EL (cell line): ENCODE measurements at regions not wholly inside any gene's neighbourhood (a gene's known extent, or its start where the extent isn't known, plus 50 kb on each side); places are given as distances from the start of the nearest gene placed in this dataset.
A peak's percentile ranks its signal among the peaks of the same experiment; 100 is the strongest.
"Not testable (repeated sequence)": the region's sequence is repeated elsewhere in the genome, so short reads cannot be mapped to it uniquely, and the experiment has no call there.

Experiments used
- DNase-seq: peaks from one replicate; pipeline ENCODE4 v3.0.0-alpha.2; 2016

DNA sequence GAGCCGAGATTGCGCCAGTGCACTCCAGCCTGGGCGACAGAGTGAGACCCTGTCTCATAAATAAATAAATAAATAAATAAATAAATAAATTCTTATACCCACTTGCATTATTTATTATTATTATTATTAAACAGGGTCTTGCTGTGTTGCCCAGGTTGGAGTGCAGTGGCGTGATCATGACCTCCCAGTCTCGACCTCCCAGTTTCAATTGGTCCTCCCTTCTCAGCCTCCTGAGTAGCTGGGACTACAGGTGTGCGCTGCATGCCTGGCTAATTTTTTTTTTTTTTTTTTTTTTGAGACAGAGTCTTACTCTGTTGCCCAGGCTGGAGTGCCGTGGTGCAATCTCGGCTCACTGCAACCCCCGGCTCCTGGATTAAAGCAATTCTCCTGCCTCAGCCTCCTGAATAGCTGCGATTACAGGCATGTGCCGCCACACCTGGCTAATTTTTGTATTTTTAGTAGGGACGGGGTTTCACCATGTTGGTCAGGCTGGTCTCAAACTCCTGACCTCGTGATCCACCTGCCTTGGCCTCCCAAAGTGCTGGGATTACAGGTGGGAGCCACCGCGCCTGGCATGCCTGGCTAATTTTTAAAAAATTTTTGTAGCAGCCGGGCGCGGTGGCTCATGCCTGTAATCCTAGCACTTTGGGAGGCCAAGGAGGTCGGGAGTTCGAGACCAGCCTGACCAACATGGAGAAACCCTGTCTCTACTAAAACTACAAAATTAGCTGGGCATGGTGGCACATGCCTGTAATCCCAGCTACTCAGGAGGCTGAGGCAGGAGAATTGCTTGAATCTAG is 150.2 kb downstream of the SEC14L1 start:
- not testable (repeated sequence) for DNase-seq

DNA sequence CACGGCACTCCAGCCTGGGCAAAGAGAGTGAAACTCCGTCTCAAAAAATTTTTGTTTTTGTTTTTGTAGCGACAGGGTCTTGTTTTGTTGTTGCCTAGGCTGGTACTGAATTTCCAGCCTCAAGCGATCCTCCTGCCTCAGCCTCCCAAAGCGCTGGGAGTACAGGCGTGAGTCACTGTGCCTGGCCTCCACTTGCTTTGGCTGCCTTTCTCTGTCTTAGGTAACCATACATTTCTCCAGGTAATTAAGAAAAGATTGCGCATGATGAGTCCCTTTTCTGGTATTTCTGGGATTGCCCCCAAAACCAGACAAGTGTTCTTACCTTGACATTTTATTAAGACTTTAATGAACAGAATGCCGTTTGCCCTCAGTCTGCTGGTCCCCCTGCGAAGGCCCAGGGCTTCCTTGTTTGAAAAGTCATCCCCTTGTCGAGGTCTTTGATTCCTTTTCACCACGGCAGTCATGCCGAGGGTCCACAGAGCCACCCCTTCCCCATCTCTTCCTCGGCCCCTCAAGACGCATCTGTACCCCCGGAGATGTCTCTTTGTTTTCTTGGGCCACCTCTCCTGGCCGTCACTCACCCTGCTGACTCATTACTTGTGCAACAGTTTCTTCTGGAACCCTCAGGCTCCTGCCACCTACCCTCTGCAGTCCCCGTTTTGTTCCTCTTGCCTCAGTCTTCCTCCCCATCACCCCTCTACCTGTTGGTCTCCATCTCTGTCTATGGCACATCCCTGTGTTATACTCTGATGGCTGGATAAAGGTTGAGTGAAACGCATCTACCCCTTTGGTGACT is 151.0 kb downstream of the SEC14L1 start:
- no peak for DNase-seq

DNA sequence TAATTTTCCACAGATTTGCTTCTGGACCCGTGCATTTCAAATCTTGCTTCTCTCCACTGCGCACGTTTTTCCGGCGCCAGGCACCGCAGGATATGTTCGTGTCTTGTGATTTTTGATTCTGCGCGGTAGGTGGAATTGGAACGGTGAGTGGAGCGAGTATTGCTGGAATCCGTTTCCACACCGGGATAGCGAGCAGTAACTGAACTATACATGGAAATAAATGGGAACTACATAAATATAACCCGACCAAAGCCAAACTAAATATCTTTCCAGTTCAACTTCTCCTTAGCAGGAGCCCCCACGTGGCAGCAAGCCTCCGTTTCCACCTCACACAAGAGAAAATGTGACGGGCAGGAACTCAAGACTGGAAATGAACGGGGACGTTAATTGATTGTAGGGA is 154.0 kb downstream of the SEC14L1 start:
- no peak for DNase-seq

DNA sequence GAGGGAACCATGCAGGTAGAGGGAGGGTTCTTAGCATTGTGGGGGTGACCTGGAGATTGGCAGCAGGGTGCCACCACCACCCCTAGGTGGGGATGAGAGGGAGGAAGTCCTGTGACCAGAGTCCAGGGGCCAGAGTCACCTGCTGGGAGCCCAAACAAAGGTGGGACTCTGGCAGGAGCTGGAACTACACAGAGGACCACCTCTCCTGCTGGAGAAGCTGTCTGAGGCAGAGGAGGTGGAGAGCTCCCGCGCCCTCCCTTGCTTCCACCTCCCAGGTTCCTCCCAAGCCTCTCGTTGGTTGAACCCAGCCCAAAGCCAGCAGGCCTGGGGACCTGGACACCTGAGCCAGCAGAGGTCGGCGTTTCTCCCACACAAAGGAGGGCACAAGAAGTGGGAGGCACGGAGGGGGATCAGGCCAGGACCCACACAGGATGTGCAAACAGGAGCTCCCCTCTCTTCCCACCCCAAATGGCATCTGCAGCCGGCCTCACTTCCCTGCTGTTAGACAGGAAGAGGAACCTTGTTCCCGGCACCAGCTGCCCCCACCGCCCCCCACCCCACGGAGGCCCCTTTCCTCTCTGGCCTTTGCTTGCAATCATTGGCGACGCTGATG is 154.6 kb downstream of the SEC14L1 start:
- no peak for DNase-seq

DNA sequence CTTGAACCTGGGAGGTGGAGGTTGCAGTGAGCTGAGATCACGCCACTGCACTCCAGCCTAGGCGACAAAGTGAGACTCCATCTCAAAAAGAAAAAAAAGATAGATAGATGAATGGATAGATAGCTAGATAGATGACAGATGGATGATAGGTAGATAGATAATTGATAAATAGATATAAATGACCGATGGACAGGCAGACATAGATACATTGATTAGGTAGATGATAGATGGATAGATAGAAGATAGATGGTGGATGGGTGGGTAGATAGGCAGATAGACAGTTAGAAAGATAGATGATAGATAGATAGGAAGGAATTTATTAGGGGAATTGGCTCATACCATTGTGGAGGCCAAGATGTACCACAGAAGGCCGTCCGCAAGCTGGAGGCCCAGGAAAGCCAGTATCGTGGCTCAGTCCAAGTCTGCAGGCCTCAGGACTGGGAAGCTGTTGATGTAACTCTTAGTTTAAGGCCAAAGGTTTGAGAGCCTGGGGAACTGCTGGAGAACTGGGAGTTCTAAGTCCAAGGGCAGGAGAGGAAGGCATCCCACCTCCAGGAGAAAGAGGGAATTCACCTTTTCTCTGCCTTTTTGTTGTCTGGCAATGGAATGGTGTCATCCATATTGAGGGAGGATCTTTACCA is 156.1 kb downstream of the SEC14L1 start:
- DNase-seq = no peak

DNA sequence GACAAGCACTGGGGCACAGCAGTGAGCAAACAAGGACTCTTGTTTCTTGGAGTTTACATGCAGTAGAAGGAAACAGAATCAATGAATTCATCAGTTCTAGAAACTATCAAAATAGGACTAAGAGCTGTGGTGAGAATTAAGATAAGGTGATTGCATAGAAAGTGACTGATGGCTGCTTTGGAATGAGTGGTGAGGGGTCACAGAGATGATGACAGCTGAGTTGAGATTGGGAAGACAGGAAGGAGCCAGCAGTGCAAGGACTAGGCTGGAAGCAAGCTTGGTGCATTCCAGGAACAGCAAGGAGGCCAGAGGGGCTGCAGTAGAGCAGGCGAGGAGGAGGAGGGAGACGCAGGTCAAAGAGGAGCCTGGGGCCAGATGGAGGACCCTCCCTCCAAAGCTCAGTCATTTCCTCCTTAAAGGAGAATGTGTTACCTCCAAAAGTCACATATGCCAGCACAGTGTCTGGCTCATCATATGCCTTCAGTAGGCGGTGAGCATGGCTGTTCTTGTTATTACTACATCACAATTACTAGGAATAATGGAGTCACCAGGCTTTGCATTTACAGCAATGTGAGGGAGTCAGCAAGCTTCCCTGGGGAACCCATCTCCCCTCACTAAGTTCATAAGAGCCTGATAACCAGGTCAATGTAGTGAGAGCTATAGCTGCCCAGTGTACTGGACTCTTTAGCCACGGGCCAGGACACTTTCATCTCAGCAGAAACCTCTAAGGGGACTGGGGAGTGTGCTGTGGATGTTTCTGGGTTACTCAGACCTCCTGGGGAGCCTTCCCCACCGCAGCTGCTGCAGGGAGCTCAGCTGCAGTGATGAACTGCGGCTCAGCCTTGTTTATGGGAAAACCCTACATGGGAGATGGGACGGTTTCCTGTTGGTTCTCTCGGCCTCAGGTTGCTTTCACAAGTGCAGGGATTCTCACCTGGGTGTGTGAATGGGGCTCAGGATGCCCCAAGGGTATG is 157.2 kb downstream of the SEC14L1 start:
- DNase-seq = no peak

DNA sequence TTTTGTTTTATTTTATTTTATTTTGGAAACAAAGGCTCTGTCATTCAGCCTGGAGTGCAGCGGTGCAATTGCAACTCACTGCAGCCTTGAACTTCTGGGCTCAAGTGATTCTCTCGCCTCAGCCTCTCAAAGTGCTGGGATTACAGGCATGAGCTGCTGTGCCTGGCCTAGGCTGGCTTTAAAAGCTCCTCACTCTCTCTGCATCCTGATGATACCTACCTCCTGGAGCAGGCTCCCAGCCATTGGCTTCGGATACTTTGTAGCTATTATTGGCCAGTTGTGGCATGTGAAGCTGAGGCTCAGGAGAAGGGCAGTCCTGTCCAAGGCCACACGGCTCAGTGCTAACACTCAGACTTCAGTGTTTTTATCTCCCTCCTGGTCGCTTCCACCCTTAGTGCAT is 158.0 kb downstream of the SEC14L1 start:
- DNase-seq = no peak

DNA sequence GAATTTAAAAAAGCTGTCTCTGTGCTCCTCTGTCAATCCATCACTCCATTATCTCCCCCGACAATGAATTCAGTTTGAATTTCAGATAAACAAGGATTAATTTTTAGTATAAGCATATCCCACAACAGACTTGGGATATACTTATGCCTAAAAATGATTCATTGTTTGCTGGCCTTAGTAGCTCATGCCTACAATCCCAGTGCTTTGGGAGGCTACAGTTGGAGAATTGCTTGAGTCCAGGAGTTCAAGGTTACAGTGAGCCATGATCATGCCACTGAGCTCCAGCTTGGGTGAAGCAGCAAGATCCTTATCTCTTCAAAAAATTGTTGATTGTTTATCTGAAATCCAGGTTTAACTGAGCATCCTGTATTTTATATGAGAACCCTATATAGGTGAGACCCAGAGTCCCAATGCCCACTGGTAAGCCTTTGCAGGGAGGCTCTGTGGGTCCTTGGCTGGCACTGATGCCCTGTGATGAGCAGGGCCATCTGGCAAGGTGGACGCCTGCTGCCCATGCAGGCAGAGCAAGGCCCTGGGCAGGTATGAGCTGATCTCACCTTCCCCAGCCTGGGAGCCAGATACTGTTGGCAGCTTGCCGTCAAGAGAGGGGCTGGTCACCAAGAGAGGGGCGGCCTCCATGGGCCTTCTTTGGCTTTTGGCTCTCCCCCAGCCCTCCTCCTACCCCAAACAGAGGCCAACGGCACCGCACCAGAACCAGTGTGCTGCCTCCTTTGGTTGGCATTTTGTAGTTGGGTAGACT is 158.7 kb downstream of the SEC14L1 start:
- no peak for DNase-seq

DNA sequence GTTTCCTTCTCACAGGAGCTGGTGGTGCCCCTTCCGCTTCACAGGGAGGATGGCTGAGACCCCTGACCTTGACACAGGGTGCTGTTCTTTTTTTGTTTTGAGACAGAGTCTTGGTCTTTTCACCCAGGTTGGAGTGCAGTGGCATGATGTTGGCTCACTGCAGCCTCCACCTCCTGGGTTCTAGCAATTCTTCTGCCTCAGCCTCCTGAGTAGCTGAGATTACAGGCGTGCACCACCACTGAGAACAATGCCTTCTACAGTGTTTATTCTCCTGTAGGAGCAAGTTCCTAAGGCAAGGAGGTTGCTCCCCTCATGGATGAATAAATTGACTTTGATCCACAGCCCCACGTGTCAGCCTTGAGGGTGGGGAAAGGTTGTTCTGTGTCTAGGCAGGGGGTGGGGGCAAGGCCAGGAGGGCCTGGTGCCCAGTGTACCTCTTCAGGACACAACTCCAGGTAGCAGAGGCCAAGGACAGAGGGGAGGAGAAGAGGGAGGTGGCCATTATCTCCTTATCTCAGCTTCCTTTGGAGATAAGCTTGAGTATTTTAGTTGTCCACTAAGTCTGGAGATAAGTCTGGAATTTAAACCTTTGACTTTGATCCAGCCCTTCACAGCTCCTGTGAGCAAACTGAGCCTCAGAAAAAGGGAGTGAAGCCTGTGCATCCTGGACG is 159.4 kb downstream of the SEC14L1 start:
- no peak for DNase-seq

DNA sequence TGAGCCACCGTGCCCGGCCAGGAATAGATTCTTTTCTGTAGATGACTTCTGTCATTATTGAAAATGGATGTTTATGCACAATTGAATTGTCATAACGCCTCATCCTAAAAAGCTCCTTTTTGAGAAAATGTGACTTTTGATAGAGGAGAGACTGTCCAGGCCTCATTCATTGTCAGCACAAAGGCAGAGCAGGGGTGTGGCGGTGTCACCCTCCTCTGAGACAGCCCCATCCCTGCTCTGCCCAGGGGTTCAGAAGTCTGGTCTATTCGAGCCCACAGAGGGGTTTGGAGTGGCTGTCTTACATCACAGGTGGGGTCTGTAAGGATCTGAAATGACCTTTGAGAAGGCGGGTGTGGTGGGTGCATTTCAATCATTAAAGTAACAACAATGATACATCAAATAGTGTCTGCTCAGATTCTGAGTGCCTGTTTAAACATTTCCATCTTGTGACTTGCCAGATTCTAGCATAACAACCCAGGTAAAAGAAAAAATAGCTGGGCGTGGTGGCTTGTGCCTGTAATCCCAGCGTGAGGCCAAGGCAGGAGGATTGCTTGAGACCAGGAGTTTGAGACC is 161.0 kb downstream of the SEC14L1 start:
- no peak for DNase-seq

DNA sequence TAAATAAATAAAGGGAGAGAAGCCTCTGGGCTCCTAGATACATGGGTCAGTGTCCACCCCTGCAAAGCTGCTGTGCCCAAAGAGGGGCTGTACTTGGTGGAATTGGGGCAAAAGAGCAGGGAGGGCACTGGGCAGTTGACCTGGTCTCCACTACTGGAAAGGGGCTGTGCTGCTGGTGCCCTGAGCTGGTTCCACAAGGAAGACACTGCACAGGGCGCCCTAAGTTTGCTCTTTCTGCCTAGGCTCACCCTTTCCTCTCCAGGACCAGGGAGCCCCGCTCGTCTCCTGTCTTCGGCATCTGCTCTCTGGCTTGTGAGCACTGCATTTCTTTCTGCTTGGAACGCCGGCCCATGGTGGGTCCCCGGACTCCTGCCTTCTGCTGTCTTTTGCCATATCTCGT is 161.9 kb downstream of the SEC14L1 start:
- DNase-seq = no peak

DNA sequence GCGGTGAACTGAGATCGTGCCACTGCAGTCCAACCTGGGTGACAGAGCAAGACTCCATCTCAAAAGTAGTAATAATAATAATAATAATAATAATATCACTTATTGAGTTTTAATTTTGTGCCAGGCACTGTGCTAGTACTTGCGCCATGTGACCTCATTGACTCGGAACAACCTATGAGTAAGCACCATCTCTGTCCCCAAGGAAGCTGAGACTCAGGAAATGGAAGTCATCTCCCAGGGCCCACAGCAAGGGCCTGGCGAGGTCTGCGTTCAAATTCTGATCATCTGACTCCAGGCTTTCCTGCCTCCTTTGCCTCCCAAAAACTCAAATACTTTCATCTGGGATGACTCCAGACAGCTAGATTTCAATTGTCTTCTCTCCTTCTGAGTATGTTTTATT is 162.9 kb downstream of the SEC14L1 start:
- DNase-seq = peak; percentile 63

DNA sequence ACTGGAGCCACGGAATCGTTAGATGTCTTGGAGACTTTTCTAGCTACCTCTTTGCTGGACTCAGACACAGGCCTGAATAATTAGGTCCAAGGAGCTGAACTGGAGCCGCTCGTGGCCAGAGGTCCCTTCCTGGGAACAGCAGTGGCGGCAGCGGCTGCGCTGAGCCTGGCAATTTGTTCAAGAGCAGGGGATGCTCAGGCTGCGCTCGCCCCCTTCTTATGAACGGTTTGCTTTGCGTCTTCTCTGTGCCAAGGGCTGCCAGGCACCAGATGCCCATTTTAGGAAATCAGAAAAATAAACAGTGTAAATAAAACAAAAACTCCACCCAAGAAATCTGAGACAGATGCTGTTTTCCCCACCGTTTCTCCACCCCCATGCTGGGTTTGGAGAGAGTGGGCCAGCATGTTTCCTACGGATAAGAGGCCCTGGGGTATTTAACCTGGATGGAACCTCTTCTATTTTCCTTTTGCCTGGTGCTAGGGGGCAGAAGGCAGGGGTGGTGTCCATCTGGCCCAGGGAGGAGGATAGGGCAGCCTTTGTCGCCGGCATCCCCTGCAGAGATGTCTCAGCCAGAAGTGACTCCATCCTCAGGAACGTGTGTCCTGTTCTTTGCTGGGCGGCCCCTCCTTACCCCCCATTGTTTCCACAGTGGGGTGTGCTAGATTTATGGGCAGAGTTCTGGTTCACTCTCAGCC is 163.4 kb downstream of the SEC14L1 start:
- peak; percentile 63 for DNase-seq

DNA sequence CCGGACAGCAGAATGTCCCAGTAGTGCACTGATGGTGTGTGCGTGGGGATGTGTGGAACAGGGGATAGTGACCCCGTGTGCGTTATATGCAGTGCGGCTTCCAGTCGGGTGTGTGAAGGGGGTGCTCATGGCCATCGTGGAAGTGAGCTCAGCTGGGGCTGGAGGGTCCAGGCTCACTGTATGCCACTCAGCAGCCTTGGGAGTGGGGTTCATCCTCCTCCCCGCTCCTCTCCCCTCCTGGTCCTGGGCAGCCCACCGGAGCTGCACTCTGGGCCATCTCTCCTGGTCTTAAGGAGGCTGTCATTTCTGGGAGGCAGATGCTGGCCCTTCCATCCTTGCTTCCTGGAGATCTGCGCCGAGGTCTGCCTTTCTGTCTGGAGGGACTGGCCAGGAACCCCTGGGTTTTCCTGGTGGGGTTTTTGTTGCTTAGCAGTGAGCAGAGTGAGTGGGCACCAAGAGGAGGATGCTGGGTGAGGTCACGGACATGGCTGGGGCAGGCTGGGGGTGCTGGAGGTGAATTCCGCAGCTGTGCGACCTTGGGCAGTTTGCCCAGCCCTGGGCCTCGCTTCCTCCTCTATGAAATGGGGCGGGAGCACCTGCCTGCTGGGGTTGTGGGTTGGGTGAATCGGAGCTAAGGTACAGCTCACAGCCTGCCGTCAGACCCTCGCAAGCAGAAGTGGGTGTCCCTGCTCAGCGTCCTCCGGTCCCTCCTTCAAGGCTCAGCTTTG is 164.1 kb downstream of the SEC14L1 start:
- DNase-seq = no peak

DNA sequence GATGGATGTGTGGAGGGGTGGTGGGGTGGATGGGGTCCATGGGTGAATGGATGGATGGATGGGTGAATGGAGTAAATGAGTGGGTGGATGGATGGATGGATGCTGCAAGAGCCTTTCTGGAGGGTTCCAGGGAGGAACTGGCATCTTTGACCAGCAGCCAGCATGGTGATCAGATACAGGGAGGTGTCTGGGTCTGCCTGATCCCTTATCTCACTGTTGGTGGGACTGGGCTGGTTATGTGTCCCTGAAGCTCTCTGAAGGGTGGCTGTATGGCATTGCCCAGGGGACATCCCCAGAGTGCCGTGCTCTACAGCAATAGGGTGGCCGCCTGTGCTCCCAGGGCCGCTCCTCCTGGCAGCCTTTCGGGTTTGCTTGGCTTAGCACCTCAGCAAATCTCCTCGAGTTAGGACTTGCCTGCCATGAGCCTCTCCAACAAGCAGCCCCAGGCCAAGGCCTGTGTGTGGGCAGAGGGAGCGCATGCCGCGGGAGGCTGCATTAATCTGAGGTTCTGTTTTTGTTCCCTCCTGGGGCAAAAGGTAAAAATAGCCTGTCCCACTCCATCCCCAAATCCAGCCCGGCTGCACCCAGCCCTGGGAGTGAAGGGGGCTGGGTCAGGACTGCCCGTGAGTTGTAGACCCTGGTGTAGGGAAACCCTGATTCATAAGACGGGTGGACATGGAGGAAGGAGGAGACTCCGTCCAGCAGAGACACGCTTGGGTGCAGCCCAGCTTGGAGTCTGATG is 165.4 kb downstream of the SEC14L1 start:
- DNase-seq = no peak

DNA sequence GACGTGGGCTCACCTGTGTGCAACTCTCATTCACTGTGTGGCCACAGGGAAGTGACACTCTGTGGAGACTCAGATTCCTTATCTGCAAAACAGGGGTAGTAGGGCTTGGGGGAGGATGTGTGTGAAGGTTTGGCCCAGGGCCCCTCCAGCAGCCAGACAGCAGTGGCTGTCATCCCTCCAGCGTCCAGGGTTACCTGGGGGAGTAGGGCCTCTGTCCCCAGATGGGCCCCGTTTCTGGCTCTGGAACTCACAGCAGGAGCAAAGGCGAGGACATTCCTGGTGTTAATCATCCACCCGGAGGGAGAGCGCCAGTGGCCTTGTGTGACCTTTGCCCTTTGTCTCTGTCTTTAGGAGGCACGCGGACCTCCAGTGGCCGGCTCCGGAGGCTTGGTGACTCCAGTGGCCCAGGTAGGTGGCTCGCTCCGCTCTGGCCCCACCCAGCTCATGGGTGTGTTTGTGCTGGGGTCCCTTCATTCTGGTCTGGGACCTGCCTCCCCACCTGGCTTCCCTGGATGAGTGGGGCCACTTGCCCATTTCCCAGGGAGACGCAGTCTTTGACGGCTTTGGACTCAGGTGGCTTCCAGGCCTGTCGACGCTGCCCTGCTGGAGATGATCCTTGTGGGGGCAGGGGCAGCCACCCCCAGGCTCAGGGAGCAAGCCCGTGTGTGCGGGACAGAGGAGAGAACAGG is 166.2 kb downstream of the SEC14L1 start:
- DNase-seq = no peak

DNA sequence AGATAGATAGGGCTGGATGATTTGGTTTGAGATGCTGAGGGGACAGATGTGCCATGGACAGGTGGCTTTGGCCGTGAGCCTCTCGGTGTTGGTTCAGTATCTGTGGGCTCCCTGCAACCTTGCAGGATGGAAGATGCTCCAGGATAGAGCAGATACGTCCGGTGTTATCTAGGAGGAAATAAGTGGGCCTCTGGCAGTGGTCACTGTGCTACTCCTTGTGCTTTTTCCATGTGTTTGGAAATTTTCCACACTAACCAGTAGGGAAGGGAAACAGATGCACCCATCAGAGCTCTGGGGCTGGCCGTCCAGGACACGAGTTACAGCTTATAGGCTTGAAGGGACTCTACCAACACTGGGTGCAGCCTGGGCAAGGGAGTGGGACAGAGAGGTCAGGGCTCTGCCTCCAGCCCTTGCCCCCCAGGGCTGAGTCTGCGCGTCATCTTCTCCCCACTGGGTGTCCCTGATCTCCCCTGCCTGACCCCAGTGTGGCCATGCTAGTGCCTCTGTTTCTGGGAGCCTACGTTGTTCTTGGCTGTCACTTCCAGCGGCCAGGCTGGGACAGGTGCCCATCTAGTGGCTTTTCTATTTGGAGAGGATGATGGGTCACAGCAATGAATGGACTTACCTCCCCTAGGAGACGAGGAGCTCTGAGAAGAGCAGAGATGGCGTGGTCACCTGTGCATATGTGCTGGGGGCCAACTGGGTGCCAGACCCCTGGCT is 166.9 kb downstream of the SEC14L1 start:
- DNase-seq = no peak
